GM10248 (cell line): ENCODE measurements at regions not wholly inside any gene's neighbourhood (a gene's known extent, or its start where the extent isn't known, plus 50 kb on each side); places are given as distances from the start of the nearest gene placed in this dataset.

Experiments used
- CTCF ChIA-PET: fragments of 300-600 bp; sonication (Branson Sonifier 250); formaldehyde crosslinking; extraction: SDS; loops from one replicate; lab custom pipeline; 2021; ENCODE audit warnings: antibody characterized with exemption; lab: Yijun Ruan, JAX
- POLR2A ChIA-PET: fragments of 350-650 bp; sonication (Branson Sonifier 250); formaldehyde crosslinking; extraction: SDS; loops from one replicate; lab custom pipeline; 2020; ENCODE audit warnings: antibody characterized with exemption; lab: Yijun Ruan, JAX
- DNase-seq: peaks from one replicate; pipeline ENCODE4 v3.0.0; 2012; ENCODE audit errors: extremely low spot score
- CTCF ChIP-seq: IDR thresholded peaks from 2 replicates; pipeline ENCODE4 v1.5.1; 2012; ENCODE audit warnings: mild to moderate bottlenecking, low read depth; ENCODE audit errors: extremely low read depth, missing control alignments, control extremely low read depth

- no peak for DNase-seq
- POLR2A ChIA-PET: no interaction called here
- CTCF ChIA-PET: interaction anchor here (0.8 to 1.7 kb wide), 3 partner anchors 11 to 17 kb away, joined by 3 to 4 read pairs (median 3); no protein-coding TSS in a partner anchor
- no peak for TF ChIP-seq CTCF
Observed at GRCh38 chr6:14258695-14259593, 141.4 kb downstream of the CD83 start.

DNA sequence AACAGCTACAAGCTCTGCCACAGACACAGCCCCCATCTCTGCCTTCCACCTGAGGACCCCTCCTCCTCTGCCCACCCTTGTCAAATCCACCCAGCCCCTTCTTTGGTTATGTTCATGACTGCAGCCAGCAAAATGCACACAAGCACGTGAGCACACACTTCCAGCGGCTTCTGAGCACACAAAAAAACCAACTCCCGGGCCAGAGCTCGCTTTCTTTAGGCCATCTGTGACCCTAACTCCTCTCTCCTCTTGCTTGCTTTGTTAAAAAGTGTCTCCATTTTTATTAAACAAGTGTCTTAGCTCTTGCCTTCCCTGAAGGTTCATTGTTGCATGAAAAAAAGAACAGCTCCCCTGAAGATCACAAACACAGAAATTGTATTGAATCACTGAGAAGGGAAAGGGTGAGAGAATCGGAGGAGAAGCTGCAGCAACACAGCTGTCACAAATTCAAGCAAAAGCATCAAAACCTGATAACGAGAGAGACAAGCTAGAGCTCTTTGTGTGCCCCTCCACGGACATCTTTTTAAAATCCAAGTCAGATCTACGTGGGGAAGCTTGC is 142.1 kb downstream of the CD83 start:
- TF ChIP-seq CTCF: no peak
- no peak for DNase-seq
- POLR2A ChIA-PET: no interaction called here
- CTCF ChIA-PET: interaction anchor here (0.8 to 1.7 kb wide), 3 partner anchors 10 to 15 kb away, joined by 3 to 4 read pairs (median 3); no protein-coding TSS in a partner anchor

- DNase-seq: no peak
- ChIA-PET POLR2A (no interaction called here), CTCF (no interaction called here)
- no peak for TF ChIP-seq CTCF
Observed at GRCh38 chr6:14260839-14261238, 143.3 kb downstream of the CD83 start.

DNA sequence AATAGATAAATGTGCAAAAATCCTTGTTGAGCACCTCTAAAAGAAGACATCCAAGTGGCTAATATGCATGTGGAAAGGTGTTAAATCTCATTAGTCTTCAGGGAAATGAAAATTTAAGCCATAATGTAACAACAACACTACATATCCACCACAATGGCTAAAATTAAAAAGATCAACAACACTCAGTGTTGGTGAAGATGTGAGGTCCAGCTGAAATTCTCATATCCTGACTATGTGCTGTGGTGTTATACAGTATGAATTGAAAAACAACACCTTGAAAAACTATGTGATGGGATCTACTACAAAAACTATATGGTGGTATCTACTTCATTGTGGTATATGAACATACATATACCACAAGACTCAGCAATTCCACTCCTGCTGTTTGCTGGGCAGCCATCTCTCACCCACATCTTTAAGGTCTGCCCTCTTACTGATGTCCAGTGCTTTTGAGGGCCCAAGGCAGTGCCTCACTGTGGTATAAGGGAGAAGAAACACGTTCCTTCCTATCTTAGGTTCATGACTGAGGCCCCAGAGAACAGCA is 146.4 kb downstream of the CD83 start:
- DNase-seq: no peak
- POLR2A ChIA-PET: no interaction called here
- no peak for TF ChIP-seq CTCF
- CTCF ChIA-PET: interaction anchor here (1.2 to 2.2 kb wide), 2 partner anchors 11 to 40 kb away, joined by 3 to 8 read pairs; no protein-coding TSS in a partner anchor

DNA sequence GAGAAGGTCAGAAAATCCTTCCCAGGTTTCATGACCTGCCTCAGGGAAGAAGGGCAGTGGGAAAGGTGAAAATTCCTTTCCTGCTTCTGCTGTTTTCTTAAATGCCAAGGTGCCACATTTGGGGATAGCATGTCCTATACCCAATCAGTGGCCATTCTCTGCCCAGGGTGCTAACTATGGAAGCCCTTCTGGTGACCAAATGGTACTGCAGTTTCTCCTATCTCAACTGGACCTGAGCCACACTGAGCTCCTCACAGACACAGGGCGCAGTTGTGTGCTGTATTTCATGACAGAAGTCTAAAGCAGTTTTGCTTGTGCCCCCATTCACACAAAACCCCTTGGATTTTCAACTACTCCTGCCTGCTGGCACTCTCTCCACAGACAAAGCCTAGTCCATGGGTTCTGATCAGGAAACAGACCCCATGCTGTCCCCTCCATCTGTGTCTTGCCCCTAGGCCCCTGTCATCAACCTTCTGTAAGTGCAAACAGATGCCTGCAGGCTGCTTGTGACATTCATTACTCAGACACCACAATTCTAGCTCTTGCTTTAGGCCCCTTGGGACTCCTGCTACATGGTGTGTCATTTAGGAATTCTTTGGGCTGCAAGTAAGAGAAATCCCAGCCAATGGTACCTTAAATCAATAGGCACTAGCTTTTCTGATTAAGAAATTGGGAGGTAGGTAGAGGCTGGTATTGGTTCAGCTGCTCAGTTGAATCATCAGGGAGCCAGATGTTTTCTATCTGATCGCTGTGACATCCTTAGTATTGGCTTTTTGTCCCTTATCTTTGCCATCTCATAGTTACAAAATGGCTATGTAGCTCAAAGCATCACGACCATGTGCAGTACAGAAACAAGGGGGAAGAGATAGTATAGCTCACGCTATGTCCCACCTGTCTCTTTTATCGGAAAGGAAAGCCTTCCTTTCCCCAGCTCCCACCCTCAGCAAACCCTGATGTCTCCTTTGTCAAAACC is 147.8 kb downstream of the CD83 start:
- no peak for DNase-seq
- CTCF ChIA-PET: interaction anchor here (1.0 to 2.2 kb wide), 4 partner anchors 10 to 41 kb away, joined by 3 to 8 read pairs (median 4); no protein-coding TSS in a partner anchor
- POLR2A ChIA-PET: no interaction called here
- TF ChIP-seq CTCF: no peak
